ENCODE measurements at regions not wholly inside any gene's neighbourhood (a gene's known extent, or its start where the extent isn't known, plus 50 kb on each side); places are given as distances from the start of the nearest gene placed in this dataset.

- intact Hi-C loops (cut with DNase I; ENCODE audit: low total_unique reads), result no loop called here
- H3K4me3 ChIP-seq, result no peak overlapping the region
- no peaks in the 10 kb centered on the region for H3K9me3 ChIP-seq
- no peak overlapping the region for H3K27ac ChIP-seq
- TF ChIP-seq CTCF (IDR thresholded peaks at IDR 0.05), result no peak
- TF ChIP-seq POLR2A (IDR thresholded peaks at IDR 0.05), result no peak
- H3K4me1 ChIP-seq, result no peaks in the 10 kb centered on the region
- no peaks in the 10 kb centered on the region for H3K27me3 ChIP-seq
- DNase-seq, result no peak
- H3K36me3 ChIP-seq, result no peaks in the 10 kb centered on the region
Observed at GRCh38 chr9:16120727-16121126, 567.9 kb downstream of the CCDC171 start.

GRCh38 chr9:16121168-16121567 is 568.3 kb downstream of the CCDC171 start:
- H3K4me1 ChIP-seq, result no peaks in the 10 kb centered on the region
- no peaks in the 10 kb centered on the region for H3K9me3 ChIP-seq
- TF ChIP-seq CTCF (IDR thresholded peaks at IDR 0.05) (no peak), POLR2A (IDR thresholded peaks at IDR 0.05) (no peak)
- DNase-seq, result no peak
- no peaks in the 10 kb centered on the region for H3K27me3 ChIP-seq
- H3K27ac ChIP-seq, result no peak overlapping the region
- intact Hi-C loops (cut with DNase I; ENCODE audit: low total_unique reads), result no loop called here
- no peak overlapping the region for H3K4me3 ChIP-seq
- no peaks in the 10 kb centered on the region for H3K36me3 ChIP-seq

DNA sequence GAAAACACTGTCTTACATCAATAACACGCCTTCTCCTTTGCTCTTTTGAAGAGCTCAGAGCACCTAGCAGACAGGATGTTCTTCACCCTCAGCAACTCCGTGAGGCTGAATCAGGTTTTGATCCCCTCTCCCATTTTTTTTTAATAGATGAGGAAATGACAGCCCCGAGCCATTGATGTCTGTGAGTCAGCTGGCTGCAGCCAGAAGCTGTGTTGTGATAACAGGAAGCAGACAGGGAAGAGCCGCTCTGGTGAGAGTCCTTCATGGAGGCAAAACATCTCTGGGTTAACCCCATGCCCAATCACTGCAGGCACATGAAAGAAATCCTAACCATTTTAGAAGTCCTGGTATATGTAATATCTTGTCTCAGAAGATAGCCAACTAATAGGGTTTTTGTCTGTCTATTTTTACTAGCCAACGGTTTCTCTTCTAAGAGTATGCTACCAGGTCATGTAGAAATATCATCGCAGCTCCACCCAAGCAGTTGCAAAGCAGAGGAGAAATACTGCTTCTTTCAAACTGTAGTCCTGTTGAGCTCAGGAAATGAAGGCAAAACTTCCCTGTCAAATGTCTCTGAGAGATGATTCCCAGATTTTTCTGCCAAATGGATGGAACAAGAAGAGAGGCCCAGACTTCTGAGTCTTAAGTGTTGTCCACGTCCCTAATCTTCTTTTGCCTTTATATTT is 568.9 kb downstream of the CCDC171 start:
- H3K9me3 ChIP-seq, result no peaks in the 10 kb centered on the region
- H3K36me3 ChIP-seq, result no peaks in the 10 kb centered on the region
- TF ChIP-seq CTCF (IDR thresholded peaks at IDR 0.05) (no peak), POLR2A (IDR thresholded peaks at IDR 0.05) (no peak)
- intact Hi-C loops (cut with DNase I; ENCODE audit: low total_unique reads), result no loop called here
- no peak for DNase-seq
- H3K27ac ChIP-seq, result no peak overlapping the region
- no peak overlapping the region for H3K4me3 ChIP-seq
- H3K27me3 ChIP-seq, result no peaks in the 10 kb centered on the region
- no peaks in the 10 kb centered on the region for H3K4me1 ChIP-seq

DNA sequence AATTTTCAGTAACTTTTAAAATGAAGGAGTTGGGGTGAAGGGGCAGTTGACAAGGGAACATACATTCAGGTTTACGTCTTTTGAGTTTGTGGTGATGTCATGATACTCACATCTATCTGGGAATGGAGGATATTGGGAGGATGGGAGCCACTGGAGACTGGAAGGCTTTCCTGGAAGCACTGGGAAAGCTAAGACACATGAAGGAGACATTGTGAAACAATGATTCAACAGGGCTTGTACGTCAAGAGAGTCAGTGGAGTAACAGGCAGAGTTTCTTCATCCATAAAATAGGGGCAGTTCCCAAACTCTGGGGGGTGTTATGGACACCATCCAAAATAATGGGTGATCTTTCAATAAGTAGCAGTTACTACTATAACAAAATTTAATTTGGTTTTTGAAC is 572.8 kb downstream of the CCDC171 start:
- peak overlapping the region; percentile 36 to 64 for H3K27ac ChIP-seq
- no peak overlapping the region for H3K4me3 ChIP-seq
- H3K27me3 ChIP-seq, result no peaks in the 10 kb centered on the region
- intact Hi-C loops (cut with DNase I; ENCODE audit: low total_unique reads), result no loop called here
- no peaks in the 10 kb centered on the region for H3K4me1 ChIP-seq
- DNase-seq, result no peak
- no peaks in the 10 kb centered on the region for H3K36me3 ChIP-seq
- no peak for TF ChIP-seq CTCF (IDR thresholded peaks at IDR 0.05)
- no peak for TF ChIP-seq POLR2A (IDR thresholded peaks at IDR 0.05)
- no peaks in the 10 kb centered on the region for H3K9me3 ChIP-seq

- Histone ChIP-seq H3K4me1 (no peaks in the 10 kb centered on the region), H3K27ac (peak overlapping the region; percentile 36 to 64), H3K27me3 (no peaks in the 10 kb centered on the region), H3K9me3 (no peaks in the 10 kb centered on the region), H3K36me3 (no peaks in the 10 kb centered on the region), H3K4me3 (no peak overlapping the region)
- TF ChIP-seq POLR2A (IDR thresholded peaks at IDR 0.05) (no peak), CTCF (IDR thresholded peaks at IDR 0.05) (no peak)
- intact Hi-C loops (cut with DNase I; ENCODE audit: low total_unique reads), result no loop called here
- DNase-seq, result no peak
Observed at GRCh38 chr9:16126042-16126441, 573.2 kb downstream of the CCDC171 start.
